ENCODE measurements at regions not wholly inside any gene's neighbourhood (a gene's known extent, or its start where the extent isn't known, plus 50 kb on each side); places are given as distances from the start of the nearest gene placed in this dataset.

DNA sequence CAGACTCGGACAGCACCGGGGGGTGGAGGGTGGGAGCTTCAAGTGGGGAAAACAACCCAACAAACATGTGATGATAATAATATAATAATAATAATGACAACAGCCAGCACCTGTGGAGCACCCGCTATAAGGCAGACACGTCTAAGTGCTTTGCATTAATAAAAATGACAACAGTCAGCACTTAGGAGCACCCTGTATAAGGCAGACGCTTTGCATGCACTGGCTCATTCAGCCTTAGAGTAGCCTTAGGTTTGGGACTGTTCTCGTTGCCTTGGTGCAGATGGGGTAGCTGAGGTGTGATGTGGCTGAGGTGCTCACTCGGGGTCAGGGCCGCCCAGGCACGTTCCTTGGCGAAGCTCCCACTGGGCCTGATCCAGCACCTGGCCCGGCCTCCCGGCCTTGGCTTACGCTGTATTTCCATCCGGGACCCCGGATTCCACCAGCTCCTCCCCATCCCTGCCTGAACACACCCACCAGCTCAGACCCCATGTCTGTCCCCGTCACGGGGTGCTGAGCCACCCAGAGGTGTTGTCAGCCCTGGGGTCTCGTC, 144.0 kb upstream of the CIBAR2 start:
- Histone ChIP-seq H3K4me3 (no peak overlapping the region), H3K9me3 (no peaks in the 10 kb centered on the region), H3K27ac (no peak overlapping the region), H3K4me1 (no peaks in the 10 kb centered on the region), H3K27me3 (peaks cover 4% of the 10 kb centered on the region), H3K36me3 (no peaks in the 10 kb centered on the region)
- 78 to 93% methylated on average over 5 to 18 of the region's 18 CpGs for WGBS, 2 donors (ENCODE audit: low coverage in 1 of 2)
- no peak for TF ChIP-seq POLR2AphosphoS5 (IDR thresholded peaks at IDR 0.05)
- TF ChIP-seq CTCF (IDR thresholded peaks at IDR 0.05): no peak
- no peak for TF ChIP-seq POLR2A (IDR thresholded peaks at IDR 0.05)
- TF ChIP-seq EP300 (IDR thresholded peaks at IDR 0.05; ENCODE audit: low read depth): no peak
- intact Hi-C loops (cut with DNase I; ENCODE audit: low total_unique reads) (no loop called here), in situ Hi-C loops (cut with MboI; ENCODE audit: low pct_ligation_motif_present in 1 of 4, low pct_unique_long_range_greater_than_20kb in 1 of 4, low sequenced_read_pairs in 3 of 4) (loop anchor here in 1 of 4 donors (25.0 kb wide), 1 partner anchor 756 kb away; no protein-coding TSS in a partner anchor)
- DNase-seq: no peak

- WGBS, 2 donors (ENCODE audit: low coverage in 1 of 2): 94 to 95% methylated on average over 5 to 8 of the region's 8 CpGs
Observed at GRCh38 chr16:85257483-85257882, 145.2 kb upstream of the CIBAR2 start.

DNA sequence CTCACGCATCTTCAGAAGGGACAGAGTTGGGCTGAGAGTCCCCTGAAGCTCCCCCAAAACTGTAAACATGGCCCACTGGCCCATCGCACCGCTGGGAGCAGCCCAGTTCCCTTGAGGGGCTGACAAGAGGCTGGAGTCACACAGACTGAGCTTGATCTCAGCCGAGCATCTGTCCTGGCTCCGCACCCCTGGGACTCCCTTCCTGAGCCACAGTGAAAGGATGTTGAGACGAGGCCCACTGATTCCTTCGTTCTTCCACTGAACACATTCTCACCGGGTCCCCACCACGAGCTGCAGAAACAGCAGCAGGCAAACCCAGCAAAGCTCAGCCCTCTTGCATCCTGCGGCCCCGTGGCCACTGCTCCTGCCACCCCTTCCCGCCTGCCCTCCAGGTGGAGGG, 145.9 kb upstream of the CIBAR2 start:
- WGBS, 2 donors (ENCODE audit: low coverage in 1 of 2): 55% methylated on average over 12 of the region's 12 CpGs; no CpG with 5 or more reads in 1 of the 2 donors
- in situ Hi-C loops (cut with MboI; ENCODE audit: low pct_ligation_motif_present in 1 of 4, low pct_unique_long_range_greater_than_20kb in 1 of 4, low sequenced_read_pairs in 3 of 4) (loop anchor here in 1 of 4 donors (25.0 kb wide), 1 partner anchor 754 kb away; no protein-coding TSS in a partner anchor), intact Hi-C loops (cut with DNase I; ENCODE audit: low total_unique reads) (no loop called here)

More at GRCh38 chr16:85257483-85257882, 145.2 kb upstream of the CIBAR2 start:
- DNase-seq: no peak
- no peaks in the 10 kb centered on the region for H3K9me3 ChIP-seq
- in situ Hi-C loops (cut with MboI; ENCODE audit: low pct_ligation_motif_present in 1 of 4, low pct_unique_long_range_greater_than_20kb in 1 of 4, low sequenced_read_pairs in 3 of 4): loop anchor here in 1 of 4 donors (25.0 kb wide), 1 partner anchor 755 kb away; no protein-coding TSS in a partner anchor
- no peak overlapping the region for H3K27ac ChIP-seq
- no peaks in the 10 kb centered on the region for H3K36me3 ChIP-seq
- no peaks in the 10 kb centered on the region for H3K4me1 ChIP-seq
- intact Hi-C loops (cut with DNase I; ENCODE audit: low total_unique reads): no loop called here
- TF ChIP-seq EP300 (IDR thresholded peaks at IDR 0.05; ENCODE audit: low read depth): no peak
- no peak for TF ChIP-seq POLR2A (IDR thresholded peaks at IDR 0.05)
- TF ChIP-seq CTCF (IDR thresholded peaks at IDR 0.05): no peak
- no peak for TF ChIP-seq POLR2AphosphoS5 (IDR thresholded peaks at IDR 0.05)
- peaks cover 4% of the 10 kb centered on the region for H3K27me3 ChIP-seq
- H3K4me3 ChIP-seq: no peak overlapping the region

GRCh38 chr16:85258629-85259028, 146.4 kb upstream of the CIBAR2 start:
- no peak for DNase-seq
- H3K36me3 ChIP-seq: no peaks in the 10 kb centered on the region
- 42% methylated on average over 18 of the region's 18 CpGs; no CpG with 5 or more reads in 1 of the 2 donors for WGBS, 2 donors (ENCODE audit: low coverage in 1 of 2)
- in situ Hi-C loops (cut with MboI; ENCODE audit: low pct_ligation_motif_present in 1 of 4, low pct_unique_long_range_greater_than_20kb in 1 of 4, low sequenced_read_pairs in 3 of 4) (loop anchor here in 1 of 4 donors (25.0 kb wide), 1 partner anchor 754 kb away; no protein-coding TSS in a partner anchor), intact Hi-C loops (cut with DNase I; ENCODE audit: low total_unique reads) (no loop called here)
- no peak overlapping the region for H3K4me3 ChIP-seq
- no peaks in the 10 kb centered on the region for H3K9me3 ChIP-seq
- no peaks in the 10 kb centered on the region for H3K4me1 ChIP-seq
- H3K27me3 ChIP-seq: peaks cover 4% of the 10 kb centered on the region
- no peak overlapping the region for H3K27ac ChIP-seq
- TF ChIP-seq POLR2A (IDR thresholded peaks at IDR 0.05) (no peak), POLR2AphosphoS5 (IDR thresholded peaks at IDR 0.05) (no peak), CTCF (IDR thresholded peaks at IDR 0.05) (no peak), EP300 (IDR thresholded peaks at IDR 0.05; ENCODE audit: low read depth) (no peak)

More for the DNA sequence above, 145.9 kb upstream of the CIBAR2 start:
- TF ChIP-seq POLR2AphosphoS5 (IDR thresholded peaks at IDR 0.05) (no peak), EP300 (IDR thresholded peaks at IDR 0.05; ENCODE audit: low read depth) (no peak), CTCF (IDR thresholded peaks at IDR 0.05) (no peak), POLR2A (IDR thresholded peaks at IDR 0.05) (no peak)
- peaks cover 4% of the 10 kb centered on the region for H3K27me3 ChIP-seq
- no peak overlapping the region for H3K27ac ChIP-seq
- no peak for DNase-seq
- H3K4me1 ChIP-seq: no peaks in the 10 kb centered on the region
- H3K9me3 ChIP-seq: no peaks in the 10 kb centered on the region
- no peak overlapping the region for H3K4me3 ChIP-seq
- H3K36me3 ChIP-seq: no peaks in the 10 kb centered on the region
